NT2/D1 (cell line): ENCODE measurements at regions not wholly inside any gene's neighbourhood (a gene's known extent, or its start where the extent isn't known, plus 50 kb on each side); places are given as distances from the start of the nearest gene placed in this dataset.

Experiments used
- SUZ12 ChIP-seq: IDR thresholded peaks from 2 replicates; pipeline ENCODE4 v1.6.1; 2011; ENCODE audit not compliant: insufficient read length, insufficient read depth; ENCODE audit errors: extremely low read depth
- YY1 ChIP-seq: IDR thresholded peaks from 2 replicates; pipeline ENCODE4 v1.6.1; 2011; ENCODE audit not compliant: insufficient read length, insufficient read depth

GRCh38 chr9:86713470-86713869, 233.8 kb downstream of the GAS1 start:
- TF ChIP-seq SUZ12, result no peak
- TF ChIP-seq YY1, result no peak
